ENCODE measurements at regions not wholly inside any gene's neighbourhood (a gene's known extent, or its start where the extent isn't known, plus 50 kb on each side); places are given as distances from the start of the nearest gene placed in this dataset.

GRCh38 chr5:33032271-33033070, 321.4 kb downstream of the NPR3 start:
- H3K9me3 ChIP-seq (ENCODE audit: control insufficient read depth, low read depth, low read length), result no peaks in the 10 kb centered on the region
- no peak overlapping the region for H3K9ac ChIP-seq (ENCODE audit: control insufficient read depth, extremely low read depth, insufficient read depth, low read length)
- no peaks in the 10 kb centered on the region for H3K9me1 ChIP-seq (ENCODE audit: control insufficient read depth, extremely low read depth, insufficient read depth, low read length)
- no peak overlapping the region for H3K4me3 ChIP-seq (ENCODE audit: control insufficient read depth in 2 of 3, extremely low read depth in 1 of 3, insufficient read depth in 2 of 3, low read depth in 1 of 3, low read length in 3 of 3)
- no peaks in the 10 kb centered on the region for H3K27me3 ChIP-seq (ENCODE audit: control insufficient read depth, extremely low read depth, insufficient read depth, low read length)
- no peak overlapping the region for H2AFZ ChIP-seq (ENCODE audit: control insufficient read depth, low read length)
- H3K36me3 ChIP-seq (ENCODE audit: control insufficient read depth in 2 of 2, extremely low read depth in 1 of 2, insufficient read depth in 2 of 2, low read length in 2 of 2), result no peaks in the 10 kb centered on the region
- dilution Hi-C loops (cut with MboI; ENCODE audit: extremely low pct_ligation_motif_present, low sequenced_read_pairs), result no loop called here
- H3K4me1 ChIP-seq (ENCODE audit: control insufficient read depth, extremely low read depth, insufficient read depth, low read length), result no peaks in the 10 kb centered on the region
- H3K27ac ChIP-seq (ENCODE audit: control insufficient read depth, insufficient read depth, low read length), result no peak overlapping the region
- no peak for DNase-seq (ENCODE audit: low read depth, low spot score)
- no peak for FAIRE-seq
- TF ChIP-seq EZH2 (IDR thresholded peaks at IDR 0.05; ENCODE audit: low read length) (no peak), CTCF (optimal IDR thresholded peaks at IDR 0.05 in 1 of 3, IDR thresholded peaks at IDR 0.05 in 1 of 3, conservative IDR thresholded peaks at IDR 0.05 in 1 of 3; ENCODE audit: extremely low read depth in 1 of 3, insufficient read depth in 2 of 3, low read length in 3 of 3) (no peak)
- no peaks in the 10 kb centered on the region for H3K79me2 ChIP-seq (ENCODE audit: control insufficient read depth, insufficient read depth, low read length)
- no peaks in the 10 kb centered on the region for H4K20me1 ChIP-seq (ENCODE audit: control insufficient read depth, extremely low read depth, insufficient read depth, low read length)
- no peak overlapping the region for H3K4me2 ChIP-seq (ENCODE audit: control insufficient read depth, extremely low read depth, insufficient read depth, low read depth, low read length)

GRCh38 chr5:33033516-33033915, 322.4 kb downstream of the NPR3 start:
- Histone ChIP-seq H3K27me3 (ENCODE audit: control insufficient read depth, extremely low read depth, insufficient read depth, low read length) (no peaks in the 10 kb centered on the region), H3K4me2 (ENCODE audit: control insufficient read depth, extremely low read depth, insufficient read depth, low read depth, low read length) (no peak overlapping the region), H3K4me3 (ENCODE audit: control insufficient read depth in 2 of 3, extremely low read depth in 1 of 3, insufficient read depth in 2 of 3, low read depth in 1 of 3, low read length in 3 of 3) (no peak overlapping the region), H3K9me3 (ENCODE audit: control insufficient read depth, low read depth, low read length) (no peaks in the 10 kb centered on the region), H2AFZ (ENCODE audit: control insufficient read depth, low read length) (no peak overlapping the region), H3K4me1 (ENCODE audit: control insufficient read depth, extremely low read depth, insufficient read depth, low read length) (no peaks in the 10 kb centered on the region), H3K27ac (ENCODE audit: control insufficient read depth, insufficient read depth, low read length) (no peak overlapping the region), H3K9ac (ENCODE audit: control insufficient read depth, extremely low read depth, insufficient read depth, low read length) (no peak overlapping the region), H4K20me1 (ENCODE audit: control insufficient read depth, extremely low read depth, insufficient read depth, low read length) (no peaks in the 10 kb centered on the region), H3K79me2 (ENCODE audit: control insufficient read depth, insufficient read depth, low read length) (no peaks in the 10 kb centered on the region), H3K9me1 (ENCODE audit: control insufficient read depth, extremely low read depth, insufficient read depth, low read length) (no peaks in the 10 kb centered on the region), H3K36me3 (ENCODE audit: control insufficient read depth in 2 of 2, extremely low read depth in 1 of 2, insufficient read depth in 2 of 2, low read length in 2 of 2) (no peaks in the 10 kb centered on the region)
- dilution Hi-C loops (cut with MboI; ENCODE audit: extremely low pct_ligation_motif_present, low sequenced_read_pairs), result no loop called here
- FAIRE-seq (no peak), DNase-seq (ENCODE audit: low read depth, low spot score) (no peak)
- TF ChIP-seq EZH2 (IDR thresholded peaks at IDR 0.05; ENCODE audit: low read length) (no peak), CTCF (optimal IDR thresholded peaks at IDR 0.05 in 1 of 3, IDR thresholded peaks at IDR 0.05 in 1 of 3, conservative IDR thresholded peaks at IDR 0.05 in 1 of 3; ENCODE audit: extremely low read depth in 1 of 3, insufficient read depth in 2 of 3, low read length in 3 of 3) (no peak)
